Esophagus muscularis mucosa (tissue), 3 donors: ENCODE measurements at regions not wholly inside any gene's neighbourhood (a gene's known extent, or its start where the extent isn't known, plus 50 kb on each side); places are given as distances from the start of the nearest gene placed in this dataset.

ENCODE experiments used
- CTCF ChIP-seq, 3 experiments: fragments of 200-600 bp in 2 of 3; fragments of 450-650 bp in 1 of 3; sonication (generic) in 2 of 3; IDR thresholded peaks; one replicate each; pipeline ENCODE4 v1.5.1; 2017 to 2019; ENCODE audit warnings: antibody characterized with exemption in 3 of 3, mild to moderate bottlenecking in 2 of 3, moderate library complexity in 1 of 3
- EP300 ChIP-seq: sonication (generic); formaldehyde crosslinking; IDR thresholded peaks from one replicate; pipeline ENCODE4 v1.6.1; 2017; ENCODE audit warnings: antibody characterized with exemption

DNA sequence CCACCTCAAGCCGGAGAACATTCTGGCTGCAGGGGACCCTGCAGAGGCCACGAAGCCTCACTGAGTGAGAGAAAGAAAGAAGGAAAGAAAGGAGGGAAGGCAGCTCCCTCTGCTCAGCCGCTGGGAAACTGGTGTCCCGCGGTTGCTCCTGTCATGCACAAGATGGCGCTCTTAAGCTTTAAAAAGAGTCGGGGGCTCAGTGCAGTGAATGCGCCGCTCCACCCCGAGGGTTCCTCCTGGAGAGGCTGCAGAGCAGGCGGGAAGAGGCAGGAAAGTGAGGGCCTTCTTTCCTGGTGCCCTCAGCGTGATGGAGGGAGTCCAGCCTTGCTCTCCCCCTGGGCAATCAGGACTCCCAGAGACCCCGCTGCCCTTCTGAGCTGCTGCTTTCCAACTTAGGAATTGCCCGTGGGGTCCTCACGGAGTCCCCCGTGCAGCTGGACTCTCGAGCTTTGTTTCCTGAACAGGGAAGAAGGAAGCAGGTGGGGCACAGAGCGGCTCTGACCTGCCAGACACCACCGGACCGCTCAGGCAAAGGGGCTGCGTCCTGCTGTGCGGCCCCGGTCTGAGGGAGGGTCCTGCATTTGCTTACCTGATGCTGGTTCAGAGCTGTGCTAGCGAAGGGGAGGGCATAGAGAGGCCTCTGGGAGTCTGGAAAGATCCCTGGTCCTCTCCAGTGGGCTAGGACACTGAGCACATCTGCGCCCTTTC is 141.9 kb upstream of the MKI67 start:
- peak in 1 of 3 experiments; percentile 8 for TF ChIP-seq CTCF (IDR thresholded peaks at IDR 0.05)
- TF ChIP-seq EP300: no peak
